ENCODE measurements at regions not wholly inside any gene's neighbourhood (a gene's known extent, or its start where the extent isn't known, plus 50 kb on each side); places are given as distances from the start of the nearest gene placed in this dataset.
A peak's percentile ranks its signal among the peaks of the same experiment; 100 is the strongest.
"Not testable (repeated sequence)": the region's sequence is repeated elsewhere in the genome, so short reads cannot be mapped to it uniquely, and the experiment has no call there.

- DNase-seq (ENCODE audit: low read depth in 2 of 2), result not testable (repeated sequence)
These were observed 55.9 kb upstream of the ACSM6 start for GRCh38 chr10:95137990-95138625.

- no peak for DNase-seq (ENCODE audit: low read depth in 2 of 2)
These were observed 59.5 kb upstream of the ACSM6 start for GRCh38 chr10:95134490-95134889.

- DNase-seq (ENCODE audit: low read depth in 2 of 2), result no peak
These were observed 60.0 kb upstream of the ACSM6 start for GRCh38 chr10:95133997-95134396.

GRCh38 chr10:95133016-95133752 lies 60.9 kb upstream of the ACSM6 start:
- peak; percentile 63 to 72 for DNase-seq (ENCODE audit: low read depth in 2 of 2)

GRCh38 chr10:95130429-95130828 lies 61.1 kb upstream of the CYP2C8 start:
- DNase-seq (ENCODE audit: low read depth in 2 of 2), result not testable (repeated sequence)

GRCh38 chr10:95125582-95125981 lies 56.3 kb upstream of the CYP2C8 start:
- no peak for DNase-seq (ENCODE audit: low read depth in 2 of 2)

- no peak for DNase-seq (ENCODE audit: low read depth in 2 of 2)
These were observed 53.4 kb upstream of the CYP2C8 start for GRCh38 chr10:95122736-95123135.

GRCh38 chr10:95121904-95122303 lies 52.6 kb upstream of the CYP2C8 start:
- DNase-seq (ENCODE audit: low read depth in 2 of 2), result no peak

Data from activated CD4-positive, alpha-beta T cell treated with anti-CD3 and anti-CD28 coated beads for 24 hours (primary cell).